GM20000 (cell line): ENCODE measurements at regions not wholly inside any gene's neighbourhood (a gene's known extent, or its start where the extent isn't known, plus 50 kb on each side); places are given as distances from the start of the nearest gene placed in this dataset.
"Not testable (repeated sequence)": the region's sequence is repeated elsewhere in the genome, so short reads cannot be mapped to it uniquely, and the experiment has no call there.

ENCODE experiments used
- DNase-seq: peaks from one replicate; pipeline ENCODE4 v3.0.0; 2012; ENCODE audit warnings: low spot score
- TF ChIP-seq, protein P1 (sequence below): IDR thresholded peaks from 2 replicates; pipeline ENCODE4 v1.5.1; 2012; ENCODE audit warnings: mild to moderate bottlenecking, control low read depth; ENCODE audit errors: extremely low read depth, missing control alignments

DNA sequence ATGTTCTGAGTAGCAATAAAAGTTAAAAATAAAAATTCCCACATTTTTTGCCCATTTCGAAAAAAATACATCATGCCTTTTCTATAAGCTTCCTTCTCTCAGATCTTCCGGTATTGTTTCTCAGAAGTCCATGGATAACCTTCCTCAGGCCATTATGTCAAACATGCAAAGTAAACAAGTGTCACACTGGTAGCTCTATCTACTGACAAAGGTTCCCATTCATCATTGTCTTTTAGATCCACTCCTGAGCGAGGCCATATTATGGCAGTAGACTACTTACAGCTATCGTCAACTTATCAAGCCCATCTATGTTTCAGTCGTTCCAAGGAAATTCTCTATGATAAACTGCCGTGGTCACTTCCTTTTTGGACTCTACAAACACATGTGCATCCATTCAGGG lies 1068.2 kb downstream of the GLUD2 start:
- no peak for DNase-seq
- TF ChIP-seq, protein P1, sequence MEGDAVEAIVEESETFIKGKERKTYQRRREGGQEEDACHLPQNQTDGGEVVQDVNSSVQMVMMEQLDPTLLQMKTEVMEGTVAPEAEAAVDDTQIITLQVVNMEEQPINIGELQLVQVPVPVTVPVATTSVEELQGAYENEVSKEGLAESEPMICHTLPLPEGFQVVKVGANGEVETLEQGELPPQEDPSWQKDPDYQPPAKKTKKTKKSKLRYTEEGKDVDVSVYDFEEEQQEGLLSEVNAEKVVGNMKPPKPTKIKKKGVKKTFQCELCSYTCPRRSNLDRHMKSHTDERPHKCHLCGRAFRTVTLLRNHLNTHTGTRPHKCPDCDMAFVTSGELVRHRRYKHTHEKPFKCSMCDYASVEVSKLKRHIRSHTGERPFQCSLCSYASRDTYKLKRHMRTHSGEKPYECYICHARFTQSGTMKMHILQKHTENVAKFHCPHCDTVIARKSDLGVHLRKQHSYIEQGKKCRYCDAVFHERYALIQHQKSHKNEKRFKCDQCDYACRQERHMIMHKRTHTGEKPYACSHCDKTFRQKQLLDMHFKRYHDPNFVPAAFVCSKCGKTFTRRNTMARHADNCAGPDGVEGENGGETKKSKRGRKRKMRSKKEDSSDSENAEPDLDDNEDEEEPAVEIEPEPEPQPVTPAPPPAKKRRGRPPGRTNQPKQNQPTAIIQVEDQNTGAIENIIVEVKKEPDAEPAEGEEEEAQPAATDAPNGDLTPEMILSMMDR = no peak

DNA sequence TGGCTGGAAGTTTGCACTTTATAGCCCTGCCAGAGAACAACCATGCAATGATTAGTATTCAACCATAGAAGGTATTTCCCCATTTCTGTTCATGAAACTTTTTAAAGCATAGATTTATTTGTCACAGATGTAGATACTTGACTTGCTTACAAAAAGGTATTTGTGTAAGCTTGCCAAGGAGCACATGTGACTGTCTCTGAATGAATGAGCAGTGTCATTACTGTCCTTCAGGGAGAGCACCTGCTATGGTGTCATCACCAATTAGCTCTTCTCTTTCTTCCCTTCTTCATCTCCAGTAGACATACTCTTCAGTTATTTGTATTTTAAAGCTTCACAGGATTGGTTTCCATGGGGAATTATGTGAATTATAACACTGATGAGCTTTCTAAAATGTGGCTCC lies 1064.7 kb upstream of the GRIA3 start:
- no peak for DNase-seq
- TF ChIP-seq, protein P1 = no peak

DNA sequence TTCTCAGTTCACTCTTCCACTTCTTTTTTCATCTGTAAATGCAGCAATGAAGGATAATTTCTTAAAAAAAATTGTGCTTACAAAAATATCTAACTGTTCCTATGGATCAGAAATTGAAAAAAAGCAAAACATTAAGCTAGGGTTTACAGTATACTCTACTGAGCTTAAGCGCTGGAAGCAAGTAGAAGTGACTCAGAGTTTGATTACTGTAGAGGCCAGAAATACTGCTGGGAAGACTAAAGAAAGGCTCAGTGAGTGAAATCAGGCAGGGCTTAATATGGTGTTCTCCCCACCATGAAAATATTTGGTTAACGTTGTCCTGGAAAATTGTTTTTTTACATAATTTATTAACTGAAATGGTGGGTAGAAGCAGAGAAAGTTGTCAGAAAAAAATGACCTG lies 1061.8 kb upstream of the GRIA3 start:
- TF ChIP-seq, protein P1 = no peak

DNA sequence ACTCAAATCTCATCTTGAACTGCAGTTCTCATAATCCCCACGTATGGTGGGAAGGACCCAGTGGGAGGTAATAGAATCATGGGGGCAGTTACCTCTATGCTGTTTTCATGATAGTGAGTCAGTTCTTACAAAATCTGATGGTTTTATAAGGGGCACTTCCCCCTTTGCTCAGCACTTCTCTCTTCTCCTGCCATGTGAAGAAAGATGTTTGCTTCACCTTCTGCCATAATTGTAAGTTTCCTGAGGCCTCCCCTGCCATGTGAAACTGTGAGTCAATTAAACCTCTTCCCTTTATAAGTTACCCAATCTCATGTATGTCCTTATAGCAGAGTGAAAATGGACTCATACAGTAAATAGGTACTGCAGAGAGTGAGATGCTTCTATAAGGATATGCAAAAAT lies 1050.6 kb upstream of the GRIA3 start:
- TF ChIP-seq, protein P1 = no peak
- no peak for DNase-seq

More for the DNA sequence above, 1061.8 kb upstream of the GRIA3 start:
- no peak for DNase-seq

DNA sequence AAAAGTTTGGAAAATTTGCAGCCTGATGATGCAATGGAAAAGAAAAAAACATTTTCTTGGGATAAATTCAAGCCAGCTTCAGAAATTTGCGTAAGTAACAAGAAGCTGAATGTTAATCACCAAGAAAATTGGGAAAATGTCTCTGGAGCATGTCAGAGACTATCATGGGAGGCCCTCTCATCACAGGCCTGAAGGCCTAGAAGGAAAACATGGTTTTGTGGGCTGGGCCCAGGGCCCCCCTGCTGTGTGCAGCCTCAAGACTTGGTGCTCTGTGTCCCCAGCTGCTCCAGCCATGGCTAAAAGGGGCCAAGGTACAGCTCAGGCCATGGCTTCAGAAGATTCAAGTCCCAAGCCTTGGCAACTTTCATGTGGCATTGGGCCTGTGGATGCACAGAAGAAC lies 1049.8 kb upstream of the GRIA3 start:
- TF ChIP-seq, protein P1 = no peak
- no peak for DNase-seq

DNA sequence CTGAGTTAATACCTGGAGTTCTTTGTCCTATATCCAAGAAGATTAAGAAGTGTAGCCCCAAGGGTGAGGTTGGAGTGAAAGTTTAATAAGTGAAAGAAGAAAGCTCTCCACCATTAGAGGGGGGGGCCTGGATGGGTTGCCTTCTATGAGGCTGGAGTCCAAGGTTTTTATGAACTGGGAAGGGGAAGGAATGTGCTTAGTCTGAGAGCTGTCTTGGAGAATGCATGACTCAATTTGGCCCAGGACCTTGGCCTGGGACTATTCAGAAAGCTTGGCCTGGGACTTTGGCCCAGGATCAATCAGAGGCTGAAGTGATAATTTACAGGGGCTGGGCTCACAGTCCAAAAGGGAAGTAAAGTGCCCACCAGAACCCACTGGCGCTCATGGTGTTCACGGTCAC lies 1049.0 kb upstream of the GRIA3 start:
- TF ChIP-seq, protein P1 = no peak
- DNase-seq = no peak

DNA sequence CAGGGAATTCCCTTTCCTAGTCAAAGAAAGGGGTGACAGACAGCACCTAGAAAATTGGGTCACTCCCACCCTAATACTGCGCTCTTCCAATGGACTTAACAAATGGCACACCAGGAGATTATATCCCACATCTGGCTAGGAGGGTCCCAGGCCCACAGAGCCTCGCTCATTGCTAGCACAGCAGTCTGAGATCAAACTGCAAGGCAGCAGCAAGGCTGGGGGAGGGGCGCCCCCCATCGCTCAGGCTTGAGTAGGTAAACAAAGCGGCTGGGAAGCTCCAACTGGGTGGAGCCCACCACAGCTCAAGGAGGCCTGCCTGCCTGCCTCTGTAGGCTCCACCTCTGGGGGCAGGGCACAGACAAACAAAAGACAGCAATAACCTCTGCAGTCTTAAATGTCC lies 1043.9 kb upstream of the GRIA3 start:
- DNase-seq = not testable (repeated sequence)

DNA sequence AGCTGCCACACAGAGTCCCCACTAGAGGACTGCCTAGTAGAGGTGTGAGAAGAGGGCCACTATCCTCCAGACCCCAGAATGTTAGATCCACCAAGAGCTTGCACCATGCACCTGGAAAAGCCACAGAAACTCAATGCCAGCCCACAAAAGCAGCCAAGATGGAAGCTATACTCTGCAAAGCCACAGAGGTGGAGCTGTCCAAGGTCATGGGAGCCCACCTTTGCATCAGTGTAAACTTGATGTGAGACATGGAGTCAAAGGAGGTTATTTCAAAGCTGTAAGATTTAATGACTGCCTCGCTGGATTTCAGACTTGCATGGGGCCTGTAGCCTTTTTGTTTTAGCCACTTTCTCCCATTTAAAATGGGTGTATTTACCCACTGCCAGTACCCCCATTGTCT lies 1030.1 kb upstream of the GRIA3 start:
- no peak for DNase-seq

More for the DNA sequence above, 1030.1 kb upstream of the GRIA3 start:
- TF ChIP-seq, protein P1 = no peak
